ENCODE measurements at regions not wholly inside any gene's neighbourhood (a gene's known extent, or its start where the extent isn't known, plus 50 kb on each side); places are given as distances from the start of the nearest gene placed in this dataset.

DNA sequence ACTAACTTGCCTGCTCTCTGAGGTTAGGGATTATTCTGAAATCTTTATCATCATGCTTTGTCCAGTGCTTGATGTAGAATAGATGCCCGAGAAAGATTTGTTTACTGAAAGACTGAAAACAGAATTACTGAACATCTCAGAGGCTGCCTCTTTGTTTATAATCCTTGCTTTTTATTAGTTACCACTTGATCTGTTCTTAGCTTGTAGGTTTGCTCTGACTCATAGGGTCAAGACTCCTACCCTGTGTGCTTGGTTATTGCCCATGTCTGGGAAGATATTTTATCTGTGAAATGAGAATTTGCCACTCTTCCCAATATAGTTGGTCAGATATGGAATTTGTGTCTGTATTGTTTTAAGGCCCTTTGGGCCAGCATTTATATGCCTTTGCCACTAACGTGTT is 675.3 kb downstream of the DIAPH3 start:
- Histone ChIP-seq H3K4me3 (replicated peaks; ENCODE audit: insufficient read depth, low read length) (no peak overlapping the region), H3K27ac (replicated peaks) (no peak overlapping the region), H3K27me3 (ENCODE audit: insufficient read depth, poor library complexity, severe bottlenecking) (peaks cover 7% of the 10 kb centered on the region)
- no peak for DNase-seq (ENCODE audit: low read depth in 1 of 2, low spot score in 1 of 2)
- TF ChIP-seq, protein P1, sequence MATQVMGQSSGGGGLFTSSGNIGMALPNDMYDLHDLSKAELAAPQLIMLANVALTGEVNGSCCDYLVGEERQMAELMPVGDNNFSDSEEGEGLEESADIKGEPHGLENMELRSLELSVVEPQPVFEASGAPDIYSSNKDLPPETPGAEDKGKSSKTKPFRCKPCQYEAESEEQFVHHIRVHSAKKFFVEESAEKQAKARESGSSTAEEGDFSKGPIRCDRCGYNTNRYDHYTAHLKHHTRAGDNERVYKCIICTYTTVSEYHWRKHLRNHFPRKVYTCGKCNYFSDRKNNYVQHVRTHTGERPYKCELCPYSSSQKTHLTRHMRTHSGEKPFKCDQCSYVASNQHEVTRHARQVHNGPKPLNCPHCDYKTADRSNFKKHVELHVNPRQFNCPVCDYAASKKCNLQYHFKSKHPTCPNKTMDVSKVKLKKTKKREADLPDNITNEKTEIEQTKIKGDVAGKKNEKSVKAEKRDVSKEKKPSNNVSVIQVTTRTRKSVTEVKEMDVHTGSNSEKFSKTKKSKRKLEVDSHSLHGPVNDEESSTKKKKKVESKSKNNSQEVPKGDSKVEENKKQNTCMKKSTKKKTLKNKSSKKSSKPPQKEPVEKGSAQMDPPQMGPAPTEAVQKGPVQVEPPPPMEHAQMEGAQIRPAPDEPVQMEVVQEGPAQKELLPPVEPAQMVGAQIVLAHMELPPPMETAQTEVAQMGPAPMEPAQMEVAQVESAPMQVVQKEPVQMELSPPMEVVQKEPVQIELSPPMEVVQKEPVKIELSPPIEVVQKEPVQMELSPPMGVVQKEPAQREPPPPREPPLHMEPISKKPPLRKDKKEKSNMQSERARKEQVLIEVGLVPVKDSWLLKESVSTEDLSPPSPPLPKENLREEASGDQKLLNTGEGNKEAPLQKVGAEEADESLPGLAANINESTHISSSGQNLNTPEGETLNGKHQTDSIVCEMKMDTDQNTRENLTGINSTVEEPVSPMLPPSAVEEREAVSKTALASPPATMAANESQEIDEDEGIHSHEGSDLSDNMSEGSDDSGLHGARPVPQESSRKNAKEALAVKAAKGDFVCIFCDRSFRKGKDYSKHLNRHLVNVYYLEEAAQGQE (IDR thresholded peaks at IDR 0.05; ENCODE audit: insufficient replicate concordance, low read depth), result no peak
- TF ChIP-seq SPI1 (IDR thresholded peaks at IDR 0.05; ENCODE audit: borderline replicate concordance, low read depth) (no peak), POLR2AphosphoS5 (IDR thresholded peaks at IDR 0.05; ENCODE audit: low read depth) (no peak), GABPA (IDR thresholded peaks at IDR 0.05; ENCODE audit: low read depth) (no peak)
- TF ChIP-seq, protein P2, sequence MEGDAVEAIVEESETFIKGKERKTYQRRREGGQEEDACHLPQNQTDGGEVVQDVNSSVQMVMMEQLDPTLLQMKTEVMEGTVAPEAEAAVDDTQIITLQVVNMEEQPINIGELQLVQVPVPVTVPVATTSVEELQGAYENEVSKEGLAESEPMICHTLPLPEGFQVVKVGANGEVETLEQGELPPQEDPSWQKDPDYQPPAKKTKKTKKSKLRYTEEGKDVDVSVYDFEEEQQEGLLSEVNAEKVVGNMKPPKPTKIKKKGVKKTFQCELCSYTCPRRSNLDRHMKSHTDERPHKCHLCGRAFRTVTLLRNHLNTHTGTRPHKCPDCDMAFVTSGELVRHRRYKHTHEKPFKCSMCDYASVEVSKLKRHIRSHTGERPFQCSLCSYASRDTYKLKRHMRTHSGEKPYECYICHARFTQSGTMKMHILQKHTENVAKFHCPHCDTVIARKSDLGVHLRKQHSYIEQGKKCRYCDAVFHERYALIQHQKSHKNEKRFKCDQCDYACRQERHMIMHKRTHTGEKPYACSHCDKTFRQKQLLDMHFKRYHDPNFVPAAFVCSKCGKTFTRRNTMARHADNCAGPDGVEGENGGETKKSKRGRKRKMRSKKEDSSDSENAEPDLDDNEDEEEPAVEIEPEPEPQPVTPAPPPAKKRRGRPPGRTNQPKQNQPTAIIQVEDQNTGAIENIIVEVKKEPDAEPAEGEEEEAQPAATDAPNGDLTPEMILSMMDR (IDR thresholded peaks at IDR 0.05; ENCODE audit: insufficient read depth, low read length), result no peak

DNA sequence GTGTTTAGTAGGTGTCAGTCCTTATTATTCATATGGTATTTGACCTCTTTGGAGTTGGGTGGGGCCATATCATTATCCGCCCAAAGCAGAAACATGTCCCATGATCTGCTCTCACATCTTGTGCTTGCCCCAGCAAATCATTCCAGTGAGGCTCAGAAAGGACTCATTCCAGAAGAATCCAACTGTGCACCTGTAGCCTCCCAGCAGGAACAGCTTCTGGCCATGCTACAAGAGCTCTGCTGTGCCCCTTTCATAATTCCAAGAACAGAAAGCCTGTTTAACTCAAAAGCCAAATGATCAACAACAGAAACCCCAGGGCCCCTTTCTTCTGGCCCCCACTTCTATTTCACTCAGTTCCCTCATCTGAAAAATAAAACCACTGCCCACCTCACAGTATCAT is 673.1 kb downstream of the DIAPH3 start:
- no peak for DNase-seq (ENCODE audit: low read depth in 1 of 2, low spot score in 1 of 2)
- H3K27me3 ChIP-seq (ENCODE audit: insufficient read depth, poor library complexity, severe bottlenecking), result peaks cover 7% of the 10 kb centered on the region
- H3K4me3 ChIP-seq (replicated peaks; ENCODE audit: insufficient read depth, low read length), result no peak overlapping the region
- TF ChIP-seq SPI1 (IDR thresholded peaks at IDR 0.05; ENCODE audit: borderline replicate concordance, low read depth) (no peak), POLR2AphosphoS5 (IDR thresholded peaks at IDR 0.05; ENCODE audit: low read depth) (no peak), GABPA (IDR thresholded peaks at IDR 0.05; ENCODE audit: low read depth) (no peak)
- TF ChIP-seq, protein P2 (IDR thresholded peaks at IDR 0.05; ENCODE audit: insufficient read depth, low read length), result no peak
- TF ChIP-seq, protein P1 (IDR thresholded peaks at IDR 0.05; ENCODE audit: insufficient replicate concordance, low read depth), result no peak
- no peak overlapping the region for H3K27ac ChIP-seq (replicated peaks)

DNA sequence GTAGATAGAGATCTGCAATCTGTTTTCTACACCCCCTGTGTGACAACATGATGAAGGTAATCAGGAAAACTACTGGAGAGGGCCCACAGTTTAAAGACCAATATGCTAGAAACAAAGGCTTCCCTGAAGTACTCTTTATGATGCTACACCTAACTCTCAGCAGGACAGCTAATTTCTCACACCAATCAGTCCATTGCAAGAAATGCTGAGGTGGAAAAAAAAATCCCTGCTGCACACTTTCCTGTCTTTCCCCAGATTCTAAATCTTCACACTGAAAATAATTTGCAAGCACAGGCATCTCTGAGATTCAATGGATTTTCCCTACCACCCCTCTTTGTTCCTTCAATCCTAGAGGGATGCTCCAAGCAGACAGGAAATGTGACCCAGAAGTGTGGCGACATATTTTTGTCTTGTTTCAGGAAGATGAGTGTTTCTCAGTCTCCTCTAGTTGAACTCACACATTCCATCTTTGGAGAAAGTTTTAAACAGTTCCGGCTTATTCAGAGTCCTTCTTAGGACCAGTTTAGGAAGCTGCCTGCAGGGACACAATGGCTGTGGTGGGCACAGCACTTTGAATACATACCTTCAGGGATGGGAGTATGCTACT is 671.6 kb downstream of the DIAPH3 start:
- no peak for DNase-seq (ENCODE audit: low read depth in 1 of 2, low spot score in 1 of 2)

More for the DNA sequence above, 671.6 kb downstream of the DIAPH3 start:
- Histone ChIP-seq H3K4me3 (replicated peaks; ENCODE audit: insufficient read depth, low read length) (no peak overlapping the region), H3K27ac (replicated peaks) (no peak overlapping the region), H3K27me3 (ENCODE audit: insufficient read depth, poor library complexity, severe bottlenecking) (peaks cover 7% of the 10 kb centered on the region)
- TF ChIP-seq POLR2AphosphoS5 (IDR thresholded peaks at IDR 0.05; ENCODE audit: low read depth) (no peak), GABPA (IDR thresholded peaks at IDR 0.05; ENCODE audit: low read depth) (no peak), SPI1 (IDR thresholded peaks at IDR 0.05; ENCODE audit: borderline replicate concordance, low read depth) (no peak)
- TF ChIP-seq, protein P2 (IDR thresholded peaks at IDR 0.05; ENCODE audit: insufficient read depth, low read length), result no peak
- TF ChIP-seq, protein P1 (IDR thresholded peaks at IDR 0.05; ENCODE audit: insufficient replicate concordance, low read depth), result no peak

Data from HL-60 (cell line).